RWPE1 (cell line): ENCODE measurements at regions not wholly inside any gene's neighbourhood (a gene's known extent, or its start where the extent isn't known, plus 50 kb on each side); places are given as distances from the start of the nearest gene placed in this dataset.

Experiments
- CTCF ChIA-PET: fragments of 350-600 bp; sonication (Branson Sonifier 250); formaldehyde crosslinking; extraction: SDS; loops from one replicate; lab custom pipeline; 2021; lab: Yijun Ruan, JAX
- POLR2A ChIA-PET: fragments of 400-600 bp; formaldehyde crosslinking; extraction: SDS; loops from one replicate; lab custom pipeline; 2020; ENCODE audit warnings: antibody characterized with exemption; ENCODE audit not compliant: low non-redundant PET; lab: Yijun Ruan, JAX
- DNase-seq: peaks from one replicate; pipeline ENCODE4 v3.0.0; 2012; ENCODE audit warnings: low spot score
- H3K27ac ChIP-seq: fragments of 450-650 bp; 2 replicates; pipeline ENCODE4 v1.5.1; 2017
- CTCF ChIP-seq: fragments of 450-650 bp; conservative IDR thresholded peaks from 2 replicates; pipeline ENCODE4 v1.5.1; 2017; ENCODE audit warnings: low read depth, mild to moderate bottlenecking

- no peak for DNase-seq
- ChIA-PET CTCF (no interaction called here), POLR2A (no interaction called here)
Observed at GRCh38 chr12:102592134-102592533, 111.8 kb upstream of the IGF1 start.

GRCh38 chr12:102573237-102573636, 92.9 kb upstream of the IGF1 start:
- ChIA-PET CTCF (no interaction called here), POLR2A (no interaction called here)
- no peak for DNase-seq
- no peak for TF ChIP-seq CTCF
- no peak overlapping the region for H3K27ac ChIP-seq

More at GRCh38 chr12:102592134-102592533, 111.8 kb upstream of the IGF1 start:
- no peak for TF ChIP-seq CTCF
- H3K27ac ChIP-seq = no peak overlapping the region

GRCh38 chr12:102571889-102572288, 91.5 kb upstream of the IGF1 start:
- ChIA-PET CTCF (interaction anchor here (0.7 to 1.1 kb wide), 3 partner anchors 12 to 245 kb away, joined by 3 to 4 read pairs (median 3); no protein-coding TSS in a partner anchor), POLR2A (no interaction called here)
- TF ChIP-seq CTCF = no peak
- H3K27ac ChIP-seq = no peak overlapping the region
- no peak for DNase-seq

GRCh38 chr12:102570256-102570655, 89.9 kb upstream of the IGF1 start:
- no peak for TF ChIP-seq CTCF
- no peak for DNase-seq
- ChIA-PET POLR2A (no interaction called here), CTCF (no interaction called here)
- no peak overlapping the region for H3K27ac ChIP-seq

- CTCF ChIA-PET = no interaction called here
- DNase-seq = no peak
- no peak for TF ChIP-seq CTCF
- H3K27ac ChIP-seq = no peak overlapping the region
- POLR2A ChIA-PET = no interaction called here
Observed at GRCh38 chr12:102569803-102570202, 89.4 kb upstream of the IGF1 start.

- no peak overlapping the region for H3K27ac ChIP-seq
- ChIA-PET CTCF (interaction anchor here (0.7 kb wide), 1 partner anchor 134 kb away, joined by 5 read pairs; no protein-coding TSS in a partner anchor), POLR2A (no interaction called here)
Observed at GRCh38 chr12:102568276-102568675, 87.9 kb upstream of the IGF1 start.

More at GRCh38 chr12:102568276-102568675, 87.9 kb upstream of the IGF1 start:
- no peak for TF ChIP-seq CTCF
- DNase-seq = no peak
